GM21423 (cell line): ENCODE measurements at regions not wholly inside any gene's neighbourhood (a gene's known extent, or its start where the extent isn't known, plus 50 kb on each side); places are given as distances from the start of the nearest gene placed in this dataset.
"Not testable (repeated sequence)": the region's sequence is repeated elsewhere in the genome, so short reads cannot be mapped to it uniquely, and the experiment has no call there.

Experiments
- ATAC-seq: cut with Tn5 transposase; IDR thresholded peaks from one replicate; pipeline ENCODE4 v1.9.1; 2021; ENCODE audit warnings: mild to moderate bottlenecking, moderate library complexity; ENCODE audit not compliant: unreplicated experiment

- no peak for ATAC-seq
Measured at GRCh38 chr22:49515475-49515874, 312.2 kb downstream of the BRD1 start.

- ATAC-seq: no peak
Measured at GRCh38 chr22:49514641-49515040, 313.0 kb downstream of the BRD1 start.

DNA sequence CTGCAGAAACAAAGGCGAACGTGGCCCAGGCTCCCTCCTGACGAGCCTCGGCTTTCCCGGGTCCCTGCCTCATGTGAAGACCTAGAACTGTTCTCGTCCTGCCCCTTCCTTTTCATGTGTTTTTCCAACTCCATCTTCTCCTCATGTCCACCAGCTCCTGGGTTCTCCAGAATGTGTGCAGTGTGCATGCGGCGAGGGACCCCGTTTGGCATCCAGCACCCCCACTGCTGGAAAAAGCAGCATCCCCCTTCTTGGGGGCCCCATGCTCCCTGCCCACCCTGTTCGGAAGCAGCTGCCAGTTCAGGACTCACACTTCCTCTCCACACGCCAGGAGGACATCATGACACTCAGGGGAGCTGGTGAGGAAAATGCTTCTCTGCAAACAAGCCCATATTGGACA, 313.5 kb downstream of the BRD1 start:
- ATAC-seq: no peak

GRCh38 chr22:49513358-49513851, 314.3 kb downstream of the BRD1 start:
- no peak for ATAC-seq

GRCh38 chr22:49512487-49513165, 315.0 kb downstream of the BRD1 start:
- no peak for ATAC-seq

DNA sequence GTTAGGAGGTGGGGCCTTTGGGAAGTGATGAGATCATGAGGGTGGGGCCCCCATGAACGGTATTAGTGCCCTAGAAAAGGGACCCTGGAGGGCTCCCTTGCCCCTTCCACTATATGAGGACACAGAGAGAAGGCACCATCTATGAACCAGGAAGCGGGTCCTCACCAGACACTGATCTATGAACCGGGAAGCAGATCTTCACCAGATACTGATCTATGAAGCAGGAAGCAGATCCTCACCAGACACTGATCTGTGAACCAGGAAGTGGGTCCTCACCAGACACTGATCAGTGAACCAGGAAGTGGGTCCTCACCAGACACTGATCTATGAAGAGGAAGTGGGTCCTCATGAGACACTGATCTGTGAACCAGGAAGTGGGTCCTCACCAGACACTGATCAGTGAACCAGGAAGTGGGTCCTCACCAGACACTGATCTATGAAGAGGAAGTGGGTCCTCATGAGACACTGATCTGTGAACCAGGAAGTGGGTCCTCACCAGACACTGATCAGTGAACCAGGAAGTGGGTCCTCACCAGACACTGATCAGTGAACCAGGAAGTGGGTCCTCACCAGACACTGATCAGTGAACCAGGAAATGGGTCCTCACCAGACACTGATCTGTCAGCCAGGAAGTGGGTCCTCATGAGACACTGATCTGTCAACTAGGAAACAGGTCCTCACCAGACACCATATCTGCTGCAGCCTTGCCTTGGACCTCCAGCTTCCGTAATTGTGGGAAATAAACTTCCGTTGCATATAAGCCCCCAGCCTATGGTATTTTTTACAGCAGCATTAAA, 316.1 kb downstream of the BRD1 start:
- ATAC-seq: not testable (repeated sequence)

GRCh38 chr22:49510718-49511117, 317.0 kb downstream of the BRD1 start:
- ATAC-seq: no peak

- no peak for ATAC-seq
Measured at GRCh38 chr22:49509016-49509415, 318.7 kb downstream of the BRD1 start.

DNA sequence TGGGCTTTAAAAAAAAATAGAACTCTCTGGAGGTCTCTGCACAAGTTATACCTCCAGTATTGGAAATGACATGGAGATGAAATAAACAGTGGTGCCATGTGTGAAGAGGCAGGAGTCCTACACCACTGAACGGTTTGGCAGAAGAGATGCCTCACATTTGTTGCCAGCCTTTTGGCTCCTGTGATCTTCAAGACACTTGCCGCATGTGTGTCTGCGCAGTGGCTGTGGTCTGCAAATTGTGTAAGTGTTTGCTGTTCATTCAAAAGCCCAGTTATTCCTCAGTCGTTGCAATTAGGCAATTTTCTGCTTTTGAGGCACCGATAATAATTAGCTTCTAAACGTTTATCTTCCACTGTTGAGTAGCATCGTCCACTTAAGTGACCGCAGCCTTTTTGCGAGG, 319.1 kb downstream of the BRD1 start:
- no peak for ATAC-seq

DNA sequence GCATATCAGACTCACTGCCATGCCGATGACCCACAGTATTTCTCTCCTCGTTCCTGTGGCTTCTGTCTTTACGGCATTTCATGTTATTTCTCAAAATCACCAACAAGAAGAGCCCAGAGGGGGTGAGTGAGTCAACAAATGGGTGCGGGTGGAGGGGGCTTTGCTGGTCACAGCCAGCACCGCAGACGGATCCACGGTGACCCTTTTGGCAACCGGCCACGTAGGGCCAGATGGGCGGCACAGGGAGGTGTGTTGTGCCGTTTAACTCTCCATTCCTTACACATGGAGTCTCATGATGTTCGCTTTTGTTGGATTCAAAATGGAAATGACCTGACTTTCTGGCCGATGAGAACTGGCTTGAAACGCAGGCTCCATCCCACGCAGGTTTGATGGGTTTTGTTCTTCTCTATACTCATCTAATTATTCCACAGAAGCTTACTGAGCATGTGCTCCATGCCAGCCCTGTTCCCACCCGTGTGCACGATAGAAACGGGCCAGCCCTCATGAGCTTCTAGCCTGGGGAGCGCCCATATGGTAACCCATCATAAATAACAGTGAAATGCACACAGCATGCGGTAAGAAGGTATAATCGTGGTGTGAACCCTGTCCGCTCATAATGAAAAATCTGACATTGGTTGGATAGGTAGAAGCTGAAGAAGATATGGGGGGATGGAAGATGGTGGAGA, 319.9 kb downstream of the BRD1 start:
- ATAC-seq: no peak

DNA sequence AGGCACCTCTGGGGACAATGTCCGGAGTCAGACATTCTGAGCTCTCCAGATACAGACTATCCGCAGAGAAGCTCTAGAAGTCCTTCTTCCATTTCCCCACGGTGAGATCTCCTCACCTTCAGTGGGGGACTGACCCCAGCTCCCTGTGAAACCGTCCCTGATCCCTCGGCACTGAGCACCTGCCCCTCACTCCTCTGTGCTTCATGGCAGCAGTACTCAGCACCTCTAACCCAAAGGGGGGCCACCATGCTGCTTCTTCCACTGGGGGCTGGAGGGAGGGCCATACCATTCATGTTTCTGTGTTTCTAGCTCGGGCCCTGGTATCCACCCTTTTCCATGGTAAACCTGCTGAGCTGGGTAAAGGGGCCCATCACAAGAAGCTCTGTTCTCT, 321.7 kb downstream of the BRD1 start:
- ATAC-seq: no peak

GRCh38 chr22:49505337-49506009, 322.2 kb downstream of the BRD1 start:
- no peak for ATAC-seq

DNA sequence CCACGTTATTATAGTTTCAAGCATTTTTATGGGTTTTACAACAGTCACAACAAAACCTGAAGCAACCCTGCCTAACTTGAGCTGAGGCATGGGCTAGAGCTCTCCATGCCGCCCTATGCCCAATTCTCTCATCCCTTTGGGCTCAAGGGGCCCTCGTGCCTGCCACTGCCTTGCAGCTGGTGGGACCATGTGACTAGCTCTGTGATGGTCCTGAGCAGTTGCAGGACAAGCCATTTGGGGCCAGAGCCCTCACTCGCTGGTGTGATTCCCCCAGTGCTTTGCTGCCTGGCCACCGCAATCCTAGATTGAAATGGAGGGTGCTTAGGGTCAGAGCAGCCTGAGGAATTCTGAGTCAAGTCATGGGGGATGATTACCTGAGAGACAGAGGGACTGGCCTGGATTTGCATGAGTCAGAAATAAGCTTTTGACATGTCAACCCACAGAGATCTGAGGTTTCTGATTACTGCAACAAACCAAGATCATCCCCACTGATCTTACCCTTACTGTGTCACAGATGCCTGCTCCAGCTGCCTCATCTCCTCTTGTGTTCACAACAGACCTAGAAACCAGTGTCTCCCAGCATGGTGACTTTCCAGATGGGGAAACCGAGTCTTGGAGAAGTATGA, 323.7 kb downstream of the BRD1 start:
- ATAC-seq: no peak

GRCh38 chr22:49503321-49503720, 324.4 kb downstream of the BRD1 start:
- no peak for ATAC-seq

DNA sequence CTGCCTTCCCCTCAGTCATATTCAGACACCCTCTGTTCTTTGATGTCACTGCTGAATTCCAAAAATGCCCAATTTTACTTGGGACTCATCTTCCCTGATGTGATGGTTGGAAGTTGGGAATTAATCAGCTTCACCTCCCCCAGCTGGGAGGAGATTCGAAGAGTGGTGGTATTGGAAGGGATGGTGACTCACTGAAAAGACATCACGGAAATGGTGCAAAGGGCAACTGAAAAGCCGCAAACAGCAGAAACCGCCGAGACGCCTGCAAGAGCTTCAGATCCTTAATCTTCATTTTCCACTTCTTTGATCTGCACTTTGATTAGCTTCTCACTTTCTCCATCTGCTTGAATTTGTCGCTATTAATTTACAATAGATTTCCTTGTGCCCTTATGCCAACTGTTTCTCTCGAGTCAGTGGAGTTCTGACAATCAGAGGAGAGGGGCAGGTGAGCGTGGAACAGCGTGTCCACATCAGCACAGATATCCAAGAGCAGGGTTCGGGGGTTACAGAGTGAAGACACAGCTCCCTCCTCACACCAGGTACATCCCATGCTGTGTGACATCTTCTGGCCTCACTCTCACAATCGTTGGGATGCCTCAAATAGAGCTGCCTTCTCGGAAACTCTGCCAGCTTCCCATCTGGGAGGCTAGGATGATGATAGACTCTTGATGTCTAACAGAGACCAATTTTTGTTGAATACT, 325.4 kb downstream of the BRD1 start:
- ATAC-seq: no peak

GRCh38 chr22:49500942-49501395, 326.7 kb downstream of the BRD1 start:
- no peak for ATAC-seq

- no peak for ATAC-seq
Measured at GRCh38 chr22:49500076-49500460, 327.6 kb downstream of the BRD1 start.

- no peak for ATAC-seq
Measured at GRCh38 chr22:49499433-49500075, 328.1 kb downstream of the BRD1 start.

- ATAC-seq: no peak
Measured at GRCh38 chr22:49497266-49497665, 330.4 kb downstream of the BRD1 start.

- no peak for ATAC-seq
Measured at GRCh38 chr22:49494555-49494954, 333.1 kb downstream of the BRD1 start.
